Lower leg skin (tissue), 4 donors: ENCODE measurements at regions not wholly inside any gene's neighbourhood (a gene's known extent, or its start where the extent isn't known, plus 50 kb on each side); places are given as distances from the start of the nearest gene placed in this dataset.

Experiments used
- DNase-seq, 2 donors: peaks; one replicate each; pipeline ENCODE4 v3.0.0-alpha.2; 2019; ENCODE audit warnings: low spot score in 2 of 2
- H3K4me3 ChIP-seq: fragments of 200-600 bp; sonication (generic); 2 replicates; pipeline ENCODE4 v1.5.1; 2017; ENCODE audit warnings: mild to moderate bottlenecking, low read depth; ENCODE audit not compliant: poor library complexity, severe bottlenecking
- POLR2A ChIP-seq, 2 donors: fragments of 450-650 bp; IDR thresholded peaks; one replicate each; pipeline ENCODE4 v1.6.1; 2016 to 2017; ENCODE audit warnings: antibody characterized with exemption in 2 of 2, mild to moderate bottlenecking in 1 of 2, moderate library complexity in 1 of 2
- WGBS, 2 donors: methylation state at CpG; one replicate each; pipeline ENCODE4 v1.1.5; 2018; 5-methylcytosine and 5-hydroxymethylcytosine counted together
- intact Hi-C: fragments of 100-400 bp; cut with DNase I; formaldehyde crosslinking; loops from one replicate; pipeline ENCODE4 v1.15.0; 2023; ENCODE audit warnings: low total_unique reads
- TF ChIP-seq, protein P1 (sequence below), 3 donors: fragments of 450-650 bp; IDR thresholded peaks; one replicate each; pipeline ENCODE4 v1.5.1; 2016; ENCODE audit warnings: antibody characterized with exemption in 3 of 3, mild to moderate bottlenecking in 3 of 3, moderate library complexity in 2 of 3

DNA sequence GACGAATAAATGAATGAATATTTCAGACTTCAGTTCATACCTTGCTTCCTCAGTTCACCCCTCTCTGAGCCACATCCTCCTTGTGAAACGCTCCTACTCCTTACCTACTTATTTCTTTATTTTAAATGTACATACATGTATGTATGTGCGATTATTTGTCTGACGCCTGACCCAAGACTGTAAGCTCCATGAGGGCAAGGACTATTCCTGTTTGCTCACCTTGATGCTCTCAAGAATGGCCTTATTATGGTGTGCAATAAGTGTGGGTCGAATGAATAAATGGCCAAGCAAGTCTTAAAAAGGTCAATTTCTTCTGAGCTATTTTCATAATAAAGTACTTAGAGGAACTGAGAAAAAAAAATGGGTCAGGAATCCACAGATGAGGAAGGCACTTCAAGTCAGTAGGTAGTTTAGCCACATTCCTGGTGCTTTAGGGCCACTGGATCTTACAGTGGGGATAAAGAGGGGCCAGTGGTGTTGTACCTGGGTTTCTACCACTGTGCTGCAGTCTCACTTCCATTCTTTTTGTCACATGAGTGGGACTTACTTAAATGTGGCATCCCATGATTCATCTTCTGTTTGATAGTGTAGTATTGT lies 74.7 kb downstream of the SDC1 start:
- TF ChIP-seq POLR2A (IDR thresholded peaks at IDR 0.05) = no peak
- TF ChIP-seq, protein P1, sequence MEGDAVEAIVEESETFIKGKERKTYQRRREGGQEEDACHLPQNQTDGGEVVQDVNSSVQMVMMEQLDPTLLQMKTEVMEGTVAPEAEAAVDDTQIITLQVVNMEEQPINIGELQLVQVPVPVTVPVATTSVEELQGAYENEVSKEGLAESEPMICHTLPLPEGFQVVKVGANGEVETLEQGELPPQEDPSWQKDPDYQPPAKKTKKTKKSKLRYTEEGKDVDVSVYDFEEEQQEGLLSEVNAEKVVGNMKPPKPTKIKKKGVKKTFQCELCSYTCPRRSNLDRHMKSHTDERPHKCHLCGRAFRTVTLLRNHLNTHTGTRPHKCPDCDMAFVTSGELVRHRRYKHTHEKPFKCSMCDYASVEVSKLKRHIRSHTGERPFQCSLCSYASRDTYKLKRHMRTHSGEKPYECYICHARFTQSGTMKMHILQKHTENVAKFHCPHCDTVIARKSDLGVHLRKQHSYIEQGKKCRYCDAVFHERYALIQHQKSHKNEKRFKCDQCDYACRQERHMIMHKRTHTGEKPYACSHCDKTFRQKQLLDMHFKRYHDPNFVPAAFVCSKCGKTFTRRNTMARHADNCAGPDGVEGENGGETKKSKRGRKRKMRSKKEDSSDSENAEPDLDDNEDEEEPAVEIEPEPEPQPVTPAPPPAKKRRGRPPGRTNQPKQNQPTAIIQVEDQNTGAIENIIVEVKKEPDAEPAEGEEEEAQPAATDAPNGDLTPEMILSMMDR (IDR thresholded peaks at IDR 0.05) = no peak
- no peak overlapping the region for H3K4me3 ChIP-seq
- intact Hi-C loops = no loop called here
- WGBS, 2 donors = 89 to 93% methylated on average over 5 of the region's 5 CpGs
- DNase-seq = peak in 1 of 2 donors; percentile 1

GRCh38 chr2:20149703-20150030 lies 75.3 kb downstream of the SDC1 start:
- H3K4me3 ChIP-seq = no peak overlapping the region
- peak in 1 of 2 donors; percentile 28 for DNase-seq
- intact Hi-C loops = no loop called here
- 74 to 83% methylated on average over 5 of the region's 5 CpGs for WGBS, 2 donors
- TF ChIP-seq POLR2A (IDR thresholded peaks at IDR 0.05) = no peak
- TF ChIP-seq, protein P1 (IDR thresholded peaks at IDR 0.05) = no peak

DNA sequence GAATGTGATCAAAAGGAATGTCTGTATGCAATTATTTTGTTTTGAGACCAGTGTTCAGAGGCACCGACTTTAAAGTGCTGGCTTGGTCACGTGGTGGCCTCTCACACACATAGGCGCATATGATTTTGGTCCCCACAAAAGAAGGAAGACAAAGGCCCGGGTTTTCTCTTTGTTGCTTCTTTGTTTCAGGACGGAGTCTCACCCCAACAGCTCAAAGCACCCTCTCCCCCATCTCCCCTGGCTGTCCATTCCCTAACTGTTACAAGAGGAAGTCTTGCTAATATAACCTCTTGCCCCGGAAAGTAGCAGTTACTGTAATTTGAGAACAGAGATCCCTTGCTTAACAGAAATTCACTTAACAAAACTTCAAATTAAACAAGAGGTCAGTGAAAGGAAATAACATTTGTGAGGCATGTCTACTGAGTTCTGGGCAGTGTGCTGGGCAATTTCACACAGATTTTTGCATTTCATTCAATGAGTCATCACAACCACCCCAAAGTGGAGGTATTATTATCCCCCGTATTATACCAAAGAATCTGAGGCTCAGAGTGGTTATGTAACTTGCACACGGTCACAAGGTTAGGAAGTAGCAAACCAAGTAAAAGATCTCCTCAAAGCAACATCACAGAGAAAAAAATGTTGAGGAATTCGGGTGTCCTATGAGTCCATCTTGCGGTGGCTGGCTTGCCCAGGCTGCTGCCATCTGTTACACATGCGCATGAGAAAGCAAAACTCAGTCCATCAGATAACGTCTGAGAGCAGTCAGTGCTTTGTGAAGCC lies 75.8 kb downstream of the SDC1 start:
- 58 to 71% methylated on average over 12 of the region's 12 CpGs for WGBS, 2 donors
- peak in 1 of 2 donors; percentile 64 for DNase-seq
- intact Hi-C loops = no loop called here
- TF ChIP-seq POLR2A (IDR thresholded peaks at IDR 0.05) = no peak
- TF ChIP-seq, protein P1 (IDR thresholded peaks at IDR 0.05) = no peak
- no peak overlapping the region for H3K4me3 ChIP-seq

GRCh38 chr2:20148426-20148922 lies 76.5 kb downstream of the SDC1 start:
- DNase-seq = no peak
- intact Hi-C loops = no loop called here
- 56 to 69% methylated on average over 5 of the region's 5 CpGs for WGBS, 2 donors
- no peak overlapping the region for H3K4me3 ChIP-seq
- TF ChIP-seq, protein P1 (IDR thresholded peaks at IDR 0.05) = no peak
- no peak for TF ChIP-seq POLR2A (IDR thresholded peaks at IDR 0.05)

DNA sequence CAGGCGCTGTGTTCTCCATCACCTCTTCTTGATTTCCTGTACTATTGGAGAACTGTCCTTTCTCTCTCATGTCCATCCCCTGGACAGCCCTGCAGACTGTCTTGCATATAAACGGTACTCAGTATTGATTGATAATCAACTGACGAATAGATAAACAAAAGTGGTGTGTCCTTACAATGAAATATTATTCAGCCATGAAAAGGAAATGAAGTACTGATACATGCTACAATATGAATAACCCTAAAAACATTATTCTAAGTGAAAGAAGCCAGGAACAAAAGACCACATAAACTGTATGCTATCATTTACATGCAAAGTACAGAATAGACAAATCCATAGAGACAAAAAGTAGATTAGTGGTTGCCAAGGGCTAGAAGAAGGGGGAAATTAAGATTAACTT lies 77.6 kb downstream of the SDC1 start:
- no peak for DNase-seq
- intact Hi-C loops = no loop called here
- no peak for TF ChIP-seq POLR2A (IDR thresholded peaks at IDR 0.05)
- TF ChIP-seq, protein P1 (IDR thresholded peaks at IDR 0.05) = no peak
- 98% methylated on average over 3 of the region's 3 CpGs for WGBS, 2 donors
- H3K4me3 ChIP-seq = no peak overlapping the region
